GM19452 (cell line): ENCODE measurements at regions not wholly inside any gene's neighbourhood (a gene's known extent, or its start where the extent isn't known, plus 50 kb on each side); places are given as distances from the start of the nearest gene placed in this dataset.

Experiments
- ATAC-seq: cut with Tn5 transposase; IDR thresholded peaks from one replicate; pipeline ENCODE4 v1.9.1; 2021; ENCODE audit not compliant: unreplicated experiment

DNA sequence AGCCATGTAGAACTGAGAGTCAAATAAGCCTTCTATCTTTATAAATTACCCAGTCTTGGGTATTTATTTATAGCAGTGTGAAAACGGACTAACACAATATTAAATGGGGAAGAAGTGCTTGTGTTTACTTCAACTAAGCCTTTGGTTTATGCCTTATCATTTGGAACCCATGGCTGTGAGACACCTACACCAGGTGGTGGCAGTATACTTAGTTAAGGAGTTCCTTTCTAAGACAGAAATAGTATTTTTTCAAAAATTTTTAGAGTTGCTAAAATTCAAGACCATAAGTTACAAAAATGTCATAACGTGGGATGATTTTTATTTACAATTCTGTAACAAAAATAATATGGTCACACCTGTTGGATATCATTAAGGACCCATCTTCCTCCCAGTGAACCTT, 354.5 kb upstream of the SOX14 start:
- no peak for ATAC-seq

DNA sequence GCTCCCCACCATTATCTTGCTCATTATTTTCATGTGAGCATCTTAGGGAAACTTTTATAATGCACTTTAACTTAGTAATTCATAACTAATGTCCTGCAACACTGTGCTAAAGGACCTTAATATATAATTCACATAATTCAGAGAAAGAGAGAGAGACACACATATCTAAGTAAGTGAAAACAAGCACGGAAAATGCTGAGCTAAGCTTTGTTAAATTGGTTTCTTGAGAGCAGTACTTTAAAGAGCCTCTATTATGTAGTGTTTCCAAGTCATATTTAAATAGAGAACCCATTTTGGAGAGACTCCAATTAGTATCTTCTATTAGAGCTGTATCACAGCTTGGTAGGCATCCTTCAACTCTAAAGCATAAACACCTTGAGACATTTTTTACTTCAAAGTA, 354.1 kb upstream of the SOX14 start:
- ATAC-seq: no peak

- ATAC-seq: no peak
These were observed 343.7 kb upstream of the SOX14 start for GRCh38 chr3:137420198-137420995.

- no peak for ATAC-seq
These were observed 325.6 kb upstream of the SOX14 start for GRCh38 chr3:137438561-137438960.

- ATAC-seq: no peak
These were observed 303.2 kb upstream of the SOX14 start for GRCh38 chr3:137460944-137461343.

DNA sequence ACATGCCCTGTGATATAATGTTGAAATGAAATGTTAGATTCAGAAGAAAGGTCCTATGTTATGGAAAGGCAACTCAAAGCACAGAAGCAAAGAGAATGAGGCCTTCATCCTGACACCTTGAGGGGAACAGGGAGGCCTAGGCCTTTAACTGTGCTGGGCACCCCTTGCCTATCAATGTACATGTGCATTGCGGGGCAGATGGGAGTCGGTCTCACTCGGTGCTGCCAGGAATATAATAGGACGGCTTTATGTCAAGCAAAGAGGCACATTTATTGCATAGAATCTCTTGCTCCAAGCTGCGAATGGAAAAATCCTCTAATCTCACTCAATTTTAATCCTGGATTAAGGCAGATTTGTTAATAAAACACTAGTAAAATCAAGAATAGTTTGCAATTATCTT, 301.0 kb upstream of the SOX14 start:
- ATAC-seq: no peak

DNA sequence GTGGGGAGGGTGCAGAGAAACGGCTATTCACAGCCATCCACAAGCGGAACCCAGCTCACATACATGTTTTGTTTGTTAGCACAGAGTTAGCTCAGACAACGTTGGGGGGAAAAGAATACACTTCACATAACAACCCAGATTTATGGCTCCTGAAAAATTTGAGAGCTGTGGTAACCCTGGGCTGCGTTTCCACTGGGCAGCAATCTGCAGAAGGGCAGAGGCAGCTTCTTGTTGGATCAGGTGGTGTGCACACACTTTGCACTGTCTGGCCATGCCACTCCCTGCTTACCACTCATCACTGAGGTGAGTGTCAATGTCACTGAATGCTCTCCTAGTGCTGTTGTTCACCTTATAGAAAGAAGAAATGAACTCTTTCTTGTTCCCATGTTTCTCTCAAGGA, 299.8 kb upstream of the SOX14 start:
- ATAC-seq: no peak

DNA sequence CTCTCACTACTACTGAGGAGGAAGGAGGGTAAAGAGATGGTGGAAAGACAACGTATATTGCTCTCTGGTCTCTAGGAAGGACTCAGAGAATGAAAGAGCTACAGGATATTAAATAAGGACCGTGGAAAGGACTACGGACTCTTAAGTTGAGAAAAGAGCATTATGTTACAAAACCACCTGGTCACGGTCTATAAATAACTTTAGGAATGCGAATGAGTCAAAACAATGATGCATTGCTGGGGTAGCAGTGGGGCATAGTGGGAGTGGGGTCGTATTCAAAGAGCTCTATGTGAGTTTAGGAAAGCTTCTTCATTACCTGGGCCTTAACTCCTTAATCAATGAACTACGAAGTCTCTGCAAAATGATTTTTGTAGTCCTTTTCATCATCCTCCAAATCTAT, 295.7 kb upstream of the SOX14 start:
- no peak for ATAC-seq

DNA sequence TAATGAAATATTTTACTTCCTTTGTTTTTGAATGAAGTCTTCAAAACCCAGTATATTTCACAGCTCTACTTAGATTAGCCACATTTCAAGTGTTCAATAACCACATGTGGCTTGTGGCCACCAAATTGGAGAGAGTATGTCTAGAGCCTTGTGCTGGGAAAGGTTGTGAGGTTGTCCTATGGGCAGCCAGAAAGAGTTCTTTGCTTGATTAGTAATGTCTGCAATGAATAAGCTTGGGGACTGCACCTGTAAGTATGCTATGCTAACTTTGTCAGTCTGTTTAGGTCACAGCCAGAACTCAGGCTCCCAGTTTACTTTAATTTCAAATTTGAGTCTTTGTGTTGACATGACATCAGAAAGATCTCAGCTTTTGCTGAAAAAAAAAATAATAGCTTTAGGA, 294.9 kb upstream of the SOX14 start:
- no peak for ATAC-seq

DNA sequence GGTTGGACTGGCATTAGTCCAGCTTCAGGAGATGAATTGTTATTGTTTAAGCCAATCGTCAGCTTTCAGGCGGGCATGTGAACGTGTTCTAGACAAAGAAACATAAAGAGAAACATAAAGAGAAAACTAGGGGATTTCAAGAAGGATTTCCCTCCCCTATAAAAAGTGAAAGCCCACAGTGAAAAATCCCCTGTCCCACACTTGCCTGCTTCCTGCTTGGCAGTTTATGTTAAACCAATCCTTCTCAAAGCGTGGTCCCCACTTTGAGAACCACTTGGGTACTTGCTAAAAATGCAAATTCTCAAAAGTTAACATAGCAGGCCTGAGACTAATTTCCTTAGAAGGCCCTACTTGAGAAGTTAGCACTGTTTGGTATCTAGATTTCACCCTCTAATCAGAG, 293.0 kb upstream of the SOX14 start:
- no peak for ATAC-seq

DNA sequence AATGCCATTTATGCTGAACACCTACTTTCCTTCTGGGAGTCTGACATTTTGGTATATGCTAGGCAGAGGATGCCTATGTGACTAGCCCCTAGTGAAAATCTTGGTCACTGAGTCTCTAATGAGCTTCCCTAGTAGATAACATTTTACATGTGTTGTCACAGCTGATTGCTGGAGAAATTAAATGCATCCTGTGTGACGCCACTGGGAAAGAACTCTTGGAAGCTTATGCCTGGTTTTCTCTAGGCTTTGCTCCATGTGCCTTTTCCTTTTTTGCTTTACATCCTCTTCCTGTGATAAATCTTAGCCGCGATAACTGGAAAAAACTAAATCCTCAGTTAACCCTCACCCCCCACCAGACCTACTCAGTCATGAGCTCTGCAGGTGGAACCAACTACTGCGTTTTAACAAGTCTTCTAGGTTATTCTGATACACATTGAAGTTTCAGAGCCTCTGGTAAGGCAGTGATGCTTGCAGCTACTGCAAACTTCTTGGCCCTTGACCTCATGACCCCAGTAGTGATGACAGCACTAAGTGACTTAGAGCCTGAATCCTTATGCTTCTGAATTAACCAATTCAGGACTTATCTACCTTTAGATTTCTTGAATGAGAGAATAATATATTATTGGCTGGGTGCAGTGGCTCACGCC, 292.4 kb upstream of the SOX14 start:
- ATAC-seq: no peak

- ATAC-seq: no peak
These were observed 286.5 kb upstream of the SOX14 start for GRCh38 chr3:137477614-137478013.

DNA sequence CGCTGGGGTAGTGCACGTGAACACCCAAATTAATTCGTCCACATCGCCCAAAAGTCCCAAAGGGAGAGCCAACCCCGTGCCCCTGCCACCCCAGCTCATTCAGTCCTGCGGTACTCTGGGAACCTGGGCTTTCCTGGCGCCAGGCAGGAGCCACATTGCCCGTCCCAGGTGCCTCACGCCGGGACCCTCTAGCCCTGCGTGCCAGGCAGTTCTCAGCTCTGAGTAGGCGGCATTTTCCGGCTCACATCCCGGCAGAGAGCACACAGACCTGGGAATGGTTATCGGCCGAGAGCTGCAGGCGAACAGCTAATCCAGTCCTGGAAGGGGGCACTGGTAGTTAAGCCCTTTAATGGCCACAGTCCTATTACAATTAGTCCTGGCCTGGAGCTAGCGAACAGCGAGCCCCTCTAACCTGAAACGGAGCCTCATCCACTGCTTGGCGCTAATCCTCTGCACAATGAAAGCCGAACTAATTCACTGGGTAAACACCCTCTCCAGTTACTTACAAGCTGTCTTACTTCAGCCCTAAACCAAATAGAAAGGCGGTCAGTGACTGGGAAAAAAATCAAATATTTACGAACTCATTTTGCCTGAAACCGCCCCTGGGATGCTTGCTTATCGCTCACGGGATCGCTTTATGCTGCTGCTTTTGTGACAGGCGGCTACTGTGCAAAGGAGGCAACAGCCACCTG, 254.6 kb upstream of the SOX14 start:
- ATAC-seq: no peak

DNA sequence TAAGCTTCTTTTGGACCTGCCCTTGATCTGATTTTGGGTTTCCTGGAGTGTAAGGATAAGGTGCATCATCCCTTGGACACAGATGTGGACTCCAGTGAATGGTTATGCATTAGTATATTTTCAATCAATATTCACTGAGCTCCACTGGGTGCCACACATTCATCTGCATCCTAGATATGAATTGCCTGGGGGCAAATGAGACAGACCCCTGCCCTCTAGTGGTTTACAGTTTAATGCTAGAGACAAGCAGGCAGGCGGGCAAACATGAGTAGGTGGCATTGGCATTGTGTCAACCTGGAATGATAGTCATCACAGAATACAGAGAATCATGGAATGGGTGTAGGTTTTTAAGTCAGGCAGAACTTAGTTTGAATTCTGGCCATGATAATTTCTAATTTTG, 252.5 kb upstream of the SOX14 start:
- no peak for ATAC-seq

- ATAC-seq: no peak
These were observed 249.3 kb upstream of the SOX14 start for GRCh38 chr3:137514853-137515252.

DNA sequence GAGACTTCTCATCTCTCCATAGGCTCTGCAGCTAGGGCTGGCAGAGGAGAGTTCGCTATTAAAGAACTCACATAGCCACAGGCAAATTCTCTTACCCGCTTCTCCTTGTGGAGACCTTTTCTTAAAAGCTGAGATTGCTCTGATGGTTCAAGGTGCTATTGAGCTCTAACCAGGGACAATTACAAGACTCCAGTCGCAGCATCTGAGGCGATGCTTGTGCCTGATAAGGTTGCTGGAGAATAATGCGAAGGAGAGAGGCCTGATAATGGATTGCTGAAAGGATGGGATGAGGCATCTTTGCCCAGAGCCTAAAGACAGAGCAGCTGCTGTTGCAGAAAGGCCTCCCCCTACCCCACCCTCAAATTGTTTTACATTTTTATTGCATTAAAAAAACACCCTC, 244.5 kb upstream of the SOX14 start:
- ATAC-seq: no peak

DNA sequence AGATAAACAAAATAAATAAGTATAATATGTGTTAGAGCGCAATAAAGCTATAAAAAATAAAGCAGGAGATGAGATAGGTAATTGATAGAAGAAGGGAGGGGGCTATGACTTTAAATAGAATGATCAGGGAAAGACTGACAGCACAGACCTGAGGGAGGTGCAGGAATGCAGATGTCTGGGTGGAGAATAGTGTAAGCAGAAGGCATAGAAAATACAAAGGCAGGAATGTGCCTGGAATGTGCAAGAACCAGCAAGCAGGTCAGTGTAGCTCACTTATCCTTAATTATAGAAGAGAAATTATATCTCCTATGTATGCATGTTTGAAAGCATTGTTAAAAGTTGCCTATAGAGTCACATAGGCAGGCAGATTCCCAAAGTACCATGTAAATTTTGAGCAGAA, 239.4 kb upstream of the SOX14 start:
- no peak for ATAC-seq

- ATAC-seq: no peak
These were observed 238.6 kb upstream of the SOX14 start for GRCh38 chr3:137525471-137525870.

DNA sequence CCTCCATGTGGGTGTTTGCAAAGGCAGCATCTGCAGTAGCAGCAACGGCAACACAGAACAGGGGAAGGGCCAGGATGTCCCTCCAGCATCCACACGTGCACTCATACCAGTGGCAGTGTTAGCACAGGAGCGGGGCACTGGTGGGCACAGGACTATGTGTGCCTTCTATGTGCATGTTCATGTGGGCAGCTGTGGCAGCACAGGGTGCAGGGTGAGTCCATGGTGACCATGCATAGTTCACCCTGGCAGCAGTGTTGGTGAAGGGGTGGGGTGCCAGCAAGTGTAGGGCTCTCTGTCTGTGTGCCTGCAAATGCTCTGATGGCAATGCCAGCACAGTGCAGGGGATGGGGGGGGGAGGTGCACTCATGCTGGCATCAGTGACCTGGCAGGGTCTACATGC, 222.1 kb upstream of the SOX14 start:
- ATAC-seq: no peak

GRCh38 chr3:137554242-137554641, 209.9 kb upstream of the SOX14 start:
- ATAC-seq: no peak

GRCh38 chr3:137568880-137569279, 195.2 kb upstream of the SOX14 start:
- ATAC-seq: no peak

DNA sequence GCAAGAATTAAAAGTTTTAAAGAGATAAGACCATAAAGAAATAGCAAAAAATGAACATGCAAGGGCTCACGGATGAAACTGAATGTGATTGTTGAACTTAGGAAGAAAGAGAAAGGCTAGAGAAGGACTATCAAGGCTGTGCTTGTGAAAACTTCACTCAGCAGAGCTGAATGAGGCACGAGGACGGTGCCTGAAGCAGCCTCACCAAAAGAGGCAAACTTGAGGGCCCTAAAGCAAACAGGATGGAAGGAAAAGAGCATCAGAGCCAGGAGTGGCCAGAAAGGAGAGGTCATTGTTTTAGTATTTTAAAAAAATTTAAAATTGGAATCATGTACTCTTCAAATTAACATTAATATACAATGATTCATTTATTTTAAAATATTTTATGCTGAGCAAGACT, 191.2 kb upstream of the SOX14 start:
- no peak for ATAC-seq
